Activated naive CD8-positive, alpha-beta T cell treated with anti-CD3 and anti-CD28 coated beads, Interleukin-2, amount 50 U/mL, for 24 hours (primary cell): ENCODE measurements at regions not wholly inside any gene's neighbourhood (a gene's known extent, or its start where the extent isn't known, plus 50 kb on each side); places are given as distances from the start of the nearest gene placed in this dataset.

ENCODE experiments used
- ATAC-seq: fragments of 150-1000 bp; cut with Tn5 transposase; one replicate; pipeline ENCODE4 v1.10.0; 2021
- DNase-seq: peaks from one replicate; pipeline ENCODE4 v3.0.0; 2021
- H3K27ac Mint-ChIP-seq: one replicate; pipeline ENCODE4 v1.8.0; 2021; ENCODE audit warnings: mild to moderate bottlenecking, mixed read lengths
- H3K27me3 Mint-ChIP-seq: one replicate; pipeline ENCODE4 v1.8.0; 2021; ENCODE audit warnings: mixed read lengths
- H3K36me3 Mint-ChIP-seq: one replicate; pipeline ENCODE4 v1.8.0; 2021; ENCODE audit warnings: low read depth, mixed read lengths
- H3K4me1 Mint-ChIP-seq: one replicate; pipeline ENCODE4 v1.8.0; 2021; ENCODE audit warnings: mixed read lengths
- H3K4me3 Mint-ChIP-seq: one replicate; pipeline ENCODE4 v1.8.0; 2021; ENCODE audit warnings: mild to moderate bottlenecking, moderate library complexity, mixed read lengths
- H3K9me3 Mint-ChIP-seq: one replicate; pipeline ENCODE4 v1.8.0; 2021; ENCODE audit warnings: mixed read lengths

- Mint-ChIP-seq H3K27ac (no peak overlapping the region), H3K27me3 (no peaks in the 10 kb centered on the region), H3K36me3 (no peaks in the 10 kb centered on the region), H3K4me1 (no peaks in the 10 kb centered on the region), H3K4me3 (no peak overlapping the region), H3K9me3 (peaks cover 7% of the 10 kb centered on the region)
- DNase-seq = no peak
- no peak for ATAC-seq
Observed at GRCh38 chr5:27406020-27406419, 367.6 kb upstream of the CDH9 start.

- Mint-ChIP-seq H3K36me3 (no peaks in the 10 kb centered on the region), H3K27me3 (no peaks in the 10 kb centered on the region), H3K4me1 (no peaks in the 10 kb centered on the region), H3K4me3 (no peak overlapping the region), H3K9me3 (peaks cover 20% of the 10 kb centered on the region), H3K27ac (no peak overlapping the region)
- DNase-seq (no peak), ATAC-seq (no peak)
Observed at GRCh38 chr5:27403243-27403882, 365.0 kb upstream of the CDH9 start.

GRCh38 chr5:27402828-27403227, 364.4 kb upstream of the CDH9 start:
- Mint-ChIP-seq H3K27ac (no peak overlapping the region), H3K36me3 (no peaks in the 10 kb centered on the region), H3K27me3 (no peaks in the 10 kb centered on the region), H3K4me1 (no peaks in the 10 kb centered on the region), H3K9me3 (peaks cover 20% of the 10 kb centered on the region), H3K4me3 (no peak overlapping the region)
- no peak for ATAC-seq
- DNase-seq = no peak

- DNase-seq (no peak), ATAC-seq (no peak)
- H3K9me3 Mint-ChIP-seq = peaks cover 16% of the 10 kb centered on the region
- H3K27me3 Mint-ChIP-seq = no peaks in the 10 kb centered on the region
- H3K4me3 Mint-ChIP-seq = no peak overlapping the region
- no peaks in the 10 kb centered on the region for H3K4me1 Mint-ChIP-seq
- no peak overlapping the region for H3K27ac Mint-ChIP-seq
- no peaks in the 10 kb centered on the region for H3K36me3 Mint-ChIP-seq
Observed at GRCh38 chr5:27396998-27397397, 358.6 kb upstream of the CDH9 start.

GRCh38 chr5:27392716-27393115, 354.3 kb upstream of the CDH9 start:
- DNase-seq (no peak), ATAC-seq (no peak)
- Mint-ChIP-seq H3K9me3 (peaks cover 5% of the 10 kb centered on the region), H3K27ac (no peak overlapping the region), H3K27me3 (no peaks in the 10 kb centered on the region), H3K36me3 (no peaks in the 10 kb centered on the region), H3K4me3 (no peak overlapping the region), H3K4me1 (no peaks in the 10 kb centered on the region)

- DNase-seq (no peak), ATAC-seq (no peak)
- Mint-ChIP-seq H3K27me3 (no peaks in the 10 kb centered on the region), H3K4me3 (no peak overlapping the region), H3K27ac (no peak overlapping the region), H3K9me3 (peaks cover 10% of the 10 kb centered on the region), H3K4me1 (no peaks in the 10 kb centered on the region), H3K36me3 (no peaks in the 10 kb centered on the region)
Observed at GRCh38 chr5:27389696-27390095, 351.3 kb upstream of the CDH9 start.

- H3K9me3 Mint-ChIP-seq = peaks cover 10% of the 10 kb centered on the region
- H3K27ac Mint-ChIP-seq = no peak overlapping the region
- no peak for ATAC-seq
- H3K36me3 Mint-ChIP-seq = no peaks in the 10 kb centered on the region
- no peaks in the 10 kb centered on the region for H3K27me3 Mint-ChIP-seq
- no peaks in the 10 kb centered on the region for H3K4me1 Mint-ChIP-seq
- DNase-seq = no peak
- no peak overlapping the region for H3K4me3 Mint-ChIP-seq
Observed at GRCh38 chr5:27388755-27389154, 350.4 kb upstream of the CDH9 start.

GRCh38 chr5:27387535-27388073, 349.2 kb upstream of the CDH9 start:
- Mint-ChIP-seq H3K9me3 (peaks cover 10% of the 10 kb centered on the region), H3K27ac (no peak overlapping the region), H3K36me3 (no peaks in the 10 kb centered on the region), H3K27me3 (no peaks in the 10 kb centered on the region), H3K4me3 (no peak overlapping the region), H3K4me1 (no peaks in the 10 kb centered on the region)
- ATAC-seq (no peak), DNase-seq (no peak)

- no peaks in the 10 kb centered on the region for H3K27me3 Mint-ChIP-seq
- no peak overlapping the region for H3K4me3 Mint-ChIP-seq
- peaks cover 2% of the 10 kb centered on the region for H3K9me3 Mint-ChIP-seq
Observed at GRCh38 chr5:27381686-27382085, 343.3 kb upstream of the CDH9 start.

GRCh38 chr5:27377626-27378025, 339.2 kb upstream of the CDH9 start:
- DNase-seq (no peak), ATAC-seq (no peak)
- Mint-ChIP-seq H3K27ac (no peak overlapping the region), H3K36me3 (no peaks in the 10 kb centered on the region), H3K27me3 (no peaks in the 10 kb centered on the region), H3K9me3 (no peaks in the 10 kb centered on the region), H3K4me3 (no peak overlapping the region), H3K4me1 (no peaks in the 10 kb centered on the region)

More at GRCh38 chr5:27381686-27382085, 343.3 kb upstream of the CDH9 start:
- DNase-seq (no peak), ATAC-seq (no peak)
- Mint-ChIP-seq H3K27ac (no peak overlapping the region), H3K4me1 (no peaks in the 10 kb centered on the region), H3K36me3 (no peaks in the 10 kb centered on the region)

GRCh38 chr5:27353970-27354369, 315.6 kb upstream of the CDH9 start:
- ATAC-seq (no peak), DNase-seq (no peak)
- no peak overlapping the region for H3K4me3 Mint-ChIP-seq
- H3K27ac Mint-ChIP-seq = no peak overlapping the region
- no peaks in the 10 kb centered on the region for H3K36me3 Mint-ChIP-seq
- no peaks in the 10 kb centered on the region for H3K4me1 Mint-ChIP-seq
- H3K9me3 Mint-ChIP-seq = peaks cover 11% of the 10 kb centered on the region
- no peaks in the 10 kb centered on the region for H3K27me3 Mint-ChIP-seq

GRCh38 chr5:27353540-27353939, 315.2 kb upstream of the CDH9 start:
- no peak overlapping the region for H3K4me3 Mint-ChIP-seq
- no peak for DNase-seq
- H3K9me3 Mint-ChIP-seq = peaks cover 12% of the 10 kb centered on the region
- H3K27me3 Mint-ChIP-seq = no peaks in the 10 kb centered on the region
- no peak overlapping the region for H3K27ac Mint-ChIP-seq
- H3K36me3 Mint-ChIP-seq = no peaks in the 10 kb centered on the region
- no peaks in the 10 kb centered on the region for H3K4me1 Mint-ChIP-seq
- ATAC-seq = no peak

GRCh38 chr5:27341342-27341741, 303.0 kb upstream of the CDH9 start:
- ATAC-seq (no peak), DNase-seq (no peak)
- no peaks in the 10 kb centered on the region for H3K36me3 Mint-ChIP-seq
- H3K27me3 Mint-ChIP-seq = no peaks in the 10 kb centered on the region
- H3K4me1 Mint-ChIP-seq = no peaks in the 10 kb centered on the region
- no peak overlapping the region for H3K4me3 Mint-ChIP-seq
- H3K9me3 Mint-ChIP-seq = peaks cover 14% of the 10 kb centered on the region
- no peak overlapping the region for H3K27ac Mint-ChIP-seq

GRCh38 chr5:27336817-27337216, 298.4 kb upstream of the CDH9 start:
- no peak for ATAC-seq
- no peak overlapping the region for H3K4me3 Mint-ChIP-seq
- no peaks in the 10 kb centered on the region for H3K36me3 Mint-ChIP-seq
- peaks cover 14% of the 10 kb centered on the region for H3K9me3 Mint-ChIP-seq
- H3K27ac Mint-ChIP-seq = no peak overlapping the region
- no peaks in the 10 kb centered on the region for H3K27me3 Mint-ChIP-seq
- no peak for DNase-seq
- H3K4me1 Mint-ChIP-seq = no peaks in the 10 kb centered on the region

- DNase-seq (no peak), ATAC-seq (no peak)
- Mint-ChIP-seq H3K9me3 (peaks cover 4% of the 10 kb centered on the region), H3K36me3 (no peaks in the 10 kb centered on the region), H3K4me3 (no peak overlapping the region), H3K27ac (no peak overlapping the region), H3K4me1 (no peaks in the 10 kb centered on the region), H3K27me3 (no peaks in the 10 kb centered on the region)
Observed at GRCh38 chr5:27328480-27328879, 290.1 kb upstream of the CDH9 start.

GRCh38 chr5:27325513-27325912, 287.1 kb upstream of the CDH9 start:
- H3K36me3 Mint-ChIP-seq = no peaks in the 10 kb centered on the region
- no peak overlapping the region for H3K4me3 Mint-ChIP-seq
- no peak for DNase-seq
- ATAC-seq = no peak
- no peaks in the 10 kb centered on the region for H3K27me3 Mint-ChIP-seq
- H3K27ac Mint-ChIP-seq = no peak overlapping the region
- no peaks in the 10 kb centered on the region for H3K4me1 Mint-ChIP-seq
- H3K9me3 Mint-ChIP-seq = peaks cover 4% of the 10 kb centered on the region
